Mesenchymal stem cell (in vitro differentiated cells and primary cell): ENCODE measurements at regions not wholly inside any gene's neighbourhood (a gene's known extent, or its start where the extent isn't known, plus 50 kb on each side); places are given as distances from the start of the nearest gene placed in this dataset.

Source experiments
- DNase-seq: peaks from one replicate; pipeline ENCODE4 v3.0.0-alpha.2; 2013
- H2AFZ ChIP-seq: one replicate; pipeline ENCODE4 v1.6.1; 2013; ENCODE audit warnings: low read depth, mild to moderate bottlenecking, control low read depth, inconsistent platforms, low read length, moderate library complexity
- H2AK5ac ChIP-seq: 2 replicates; pipeline ENCODE4 v1.6.1; 2013; ENCODE audit warnings: low read length, moderate library complexity, mild to moderate bottlenecking, inconsistent platforms; ENCODE audit not compliant: severe bottlenecking
- H2BK120ac ChIP-seq: one replicate; pipeline ENCODE4 v1.6.1; 2013; ENCODE audit warnings: low read depth, mild to moderate bottlenecking, inconsistent platforms, low read length, moderate library complexity
- H2BK12ac ChIP-seq, 2 experiments: one replicate each; pipeline ENCODE4 v1.6.1; 2013; ENCODE audit warnings: inconsistent platforms in 2 of 2, low read length in 2 of 2, mild to moderate bottlenecking in 2 of 2, moderate library complexity in 2 of 2, control low read depth in 1 of 2
- H2BK15ac ChIP-seq: one replicate; pipeline ENCODE4 v1.6.1; 2013; ENCODE audit warnings: mild to moderate bottlenecking, low read depth, inconsistent platforms; ENCODE audit not compliant: poor library complexity, severe bottlenecking
- H2BK5ac ChIP-seq: 2 replicates; pipeline ENCODE4 v1.6.1; 2013; ENCODE audit warnings: low read depth, mild to moderate bottlenecking, low read length, control low read depth, inconsistent platforms; ENCODE audit not compliant: poor library complexity, severe bottlenecking
- H3K14ac ChIP-seq, 2 experiments: one replicate each; pipeline ENCODE4 v1.6.1; 2013; ENCODE audit warnings: inconsistent platforms in 2 of 2, low read length in 2 of 2, control low read depth in 1 of 2, mild to moderate bottlenecking in 1 of 2, moderate library complexity in 1 of 2
- H3K18ac ChIP-seq, 2 experiments: one replicate each; pipeline ENCODE4 v1.6.1; 2013; ENCODE audit warnings: inconsistent platforms in 2 of 2, low read length in 2 of 2, control low read depth in 1 of 2, low read depth in 1 of 2, mild to moderate bottlenecking in 1 of 2
- H3K23ac ChIP-seq, 2 experiments: one replicate each; pipeline ENCODE4 v1.6.1; 2013; ENCODE audit warnings: inconsistent platforms in 2 of 2, low read length in 2 of 2, mild to moderate bottlenecking in 2 of 2, moderate library complexity in 2 of 2, control low read depth in 1 of 2
- H3K27ac ChIP-seq: 2 replicates; pipeline ENCODE4 v1.5.1; 2013; ENCODE audit warnings: mild to moderate bottlenecking, moderate library complexity, low read length, control low read depth, inconsistent platforms; ENCODE audit not compliant: poor library complexity, severe bottlenecking
- H3K27me3 ChIP-seq, 2 experiments: 2 replicates each; pipeline versions ENCODE4 v1.6.1 to v1.7.0; 2013; ENCODE audit warnings: low read length in 2 of 2, mild to moderate bottlenecking in 2 of 2, moderate library complexity in 2 of 2, control low read depth in 1 of 2, inconsistent platforms in 1 of 2; ENCODE audit not compliant: control insufficient read depth in 1 of 2, insufficient read depth in 1 of 2
- H3K36me3 ChIP-seq, 2 experiments: 2 replicates each; pipeline versions ENCODE4 v1.6.1 to v1.7.0; 2013; ENCODE audit warnings: low read length in 2 of 2, control low read depth in 1 of 2, inconsistent platforms in 1 of 2, low read depth in 1 of 2, mild to moderate bottlenecking in 1 of 2; ENCODE audit not compliant: insufficient read depth in 2 of 2, control insufficient read depth in 1 of 2
- H3K4ac ChIP-seq, 2 experiments: one replicate each; pipeline ENCODE4 v1.6.1; 2013; ENCODE audit warnings: inconsistent platforms in 2 of 2, low read length in 2 of 2, mild to moderate bottlenecking in 2 of 2, moderate library complexity in 2 of 2, control low read depth in 1 of 2, low read depth in 1 of 2
- H3K4me1 ChIP-seq: 2 replicates; pipeline ENCODE4 v1.6.1; 2013; ENCODE audit warnings: low read depth, low read length, control low read depth; ENCODE audit not compliant: control insufficient read depth, insufficient read depth
- H3K4me2 ChIP-seq: 2 replicates; pipeline ENCODE4 v1.6.1; 2013; ENCODE audit warnings: low read length, mild to moderate bottlenecking, inconsistent platforms; ENCODE audit not compliant: poor library complexity, severe bottlenecking
- H3K4me3 ChIP-seq, 2 experiments: 2 replicates each; pipeline versions ENCODE4 v1.5.1 to v1.7.0; 2013; ENCODE audit warnings: low read length in 2 of 2, mild to moderate bottlenecking in 2 of 2, control low read depth in 1 of 2, low read depth in 1 of 2; ENCODE audit not compliant: insufficient read depth in 1 of 2
- H3K79me1 ChIP-seq: replicated peaks from 2 replicates; pipeline ENCODE4 v1.6.1; 2013; ENCODE audit warnings: mild to moderate bottlenecking, control low read depth, low read length, inconsistent platforms; ENCODE audit not compliant: poor library complexity, severe bottlenecking
- H3K9ac ChIP-seq: 2 replicates; pipeline ENCODE4 v1.7.0; 2013; ENCODE audit warnings: mild to moderate bottlenecking, low read length, moderate library complexity
- H3K9me3 ChIP-seq: 2 replicates; pipeline ENCODE4 v1.7.0; 2013; ENCODE audit warnings: mild to moderate bottlenecking, low read length; ENCODE audit not compliant: control insufficient read depth
- H4K8ac ChIP-seq: one replicate; pipeline ENCODE4 v1.6.1; 2013; ENCODE audit warnings: inconsistent platforms, mild to moderate bottlenecking, low read length, moderate library complexity
- H4K91ac ChIP-seq: one replicate; pipeline ENCODE4 v1.6.1; 2013; ENCODE audit warnings: mild to moderate bottlenecking, low read length, inconsistent platforms
- WGBS: methylation state at CpG from one replicate; pipeline ENCODE4 v1.1.7; 2013; ENCODE audit warnings: mixed read lengths; 5-methylcytosine and 5-hydroxymethylcytosine counted together

DNA sequence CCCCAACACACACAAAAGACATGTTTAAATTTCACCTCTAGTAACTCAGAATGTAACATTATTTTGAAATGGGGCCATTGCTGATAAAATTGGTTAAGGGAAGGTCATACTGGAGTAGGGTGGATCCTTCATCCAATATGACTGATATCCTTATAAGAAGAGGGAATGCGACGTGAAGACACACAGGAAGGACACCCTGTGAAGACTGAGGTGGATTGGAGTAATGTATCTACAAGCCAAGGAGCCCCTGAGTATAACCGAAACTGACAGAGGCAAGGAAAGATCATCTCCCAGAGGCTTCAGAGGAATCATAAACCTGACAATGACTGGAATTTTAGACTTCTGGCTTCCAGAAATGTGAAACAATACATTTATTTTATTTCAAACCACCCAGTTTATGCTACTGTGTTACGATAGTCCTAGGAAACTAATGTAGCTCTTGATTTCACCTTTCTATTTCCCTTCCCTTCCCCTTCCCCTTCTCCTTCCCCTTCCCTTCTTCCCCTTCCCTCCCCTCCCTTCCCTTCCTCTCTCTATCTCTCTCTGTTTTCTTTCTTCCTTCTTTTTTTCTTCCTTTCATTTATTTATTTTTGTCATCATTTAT lies 1775.4 kb downstream of the LRRC4C start:
- Histone ChIP-seq H3K79me1 (no peaks in the 10 kb centered on the region), H3K23ac (no peak overlapping the region), H3K27ac (no peak overlapping the region), H4K91ac (no peak overlapping the region), H3K4me1 (no peaks in the 10 kb centered on the region), H4K8ac (no peak overlapping the region), H2BK120ac (no peak overlapping the region), H3K4me3 (no peak overlapping the region), H2BK15ac (no peak overlapping the region), H3K4me2 (no peak overlapping the region), H3K9me3 (peaks cover 18% of the 10 kb centered on the region), H2AK5ac (no peak overlapping the region), H3K9ac (no peak overlapping the region), H3K36me3 (no peaks in the 10 kb centered on the region), H2AFZ (no peak overlapping the region), H3K18ac (no peak overlapping the region), H3K14ac (no peak overlapping the region), H3K4ac (no peak overlapping the region), H3K27me3 (no peaks in the 10 kb centered on the region), H2BK5ac (no peak overlapping the region), H2BK12ac (no peak overlapping the region)
- no peak for DNase-seq
- 73% methylated on average over 4 of the region's 4 CpGs for WGBS

- Histone ChIP-seq H4K91ac (no peak overlapping the region), H2BK5ac (no peak overlapping the region), H3K9me3 (peaks cover 18% of the 10 kb centered on the region), H2AFZ (no peak overlapping the region), H2BK120ac (no peak overlapping the region), H3K4ac (no peak overlapping the region), H3K4me3 (no peak overlapping the region), H3K4me2 (no peak overlapping the region), H3K18ac (no peak overlapping the region), H2BK15ac (no peak overlapping the region), H3K14ac (no peak overlapping the region), H3K36me3 (no peaks in the 10 kb centered on the region), H3K9ac (no peak overlapping the region), H4K8ac (no peak overlapping the region), H3K23ac (no peak overlapping the region), H3K4me1 (no peaks in the 10 kb centered on the region), H3K27me3 (no peaks in the 10 kb centered on the region), H2AK5ac (no peak overlapping the region), H3K27ac (no peak overlapping the region), H3K79me1 (no peaks in the 10 kb centered on the region), H2BK12ac (no peak overlapping the region)
- WGBS: no CpG with 5 or more reads among the region's 1 CpG
- no peak for DNase-seq
Observed at GRCh38 chr11:39683288-39683950, 1776.0 kb downstream of the LRRC4C start.

- H2BK5ac ChIP-seq: no peak overlapping the region
Observed at GRCh38 chr11:39681428-39681827, 1778.0 kb downstream of the LRRC4C start.

DNA sequence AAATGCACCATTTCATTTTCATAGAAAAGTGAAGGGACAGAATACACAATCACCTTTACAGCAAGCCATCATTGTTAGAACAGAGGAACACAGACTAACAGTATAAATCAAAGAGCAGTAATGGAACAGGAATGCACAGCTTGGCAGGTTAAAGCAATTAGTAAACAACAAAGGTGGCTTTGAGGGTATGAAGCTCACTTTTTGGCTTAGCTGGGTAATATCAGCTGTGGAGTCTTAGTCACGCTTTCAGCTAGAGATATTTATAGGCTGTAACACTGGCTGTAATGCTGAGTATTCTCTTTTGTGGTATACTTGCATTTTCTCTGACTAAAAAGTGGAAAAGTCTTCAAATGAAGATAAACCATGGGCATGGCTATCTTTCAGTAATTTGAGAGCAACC lies 1780.5 kb downstream of the LRRC4C start:
- Histone ChIP-seq H3K14ac (no peak overlapping the region), H3K4ac (no peak overlapping the region), H2BK120ac (no peak overlapping the region), H3K4me1 (no peaks in the 10 kb centered on the region), H4K91ac (no peak overlapping the region), H3K27ac (no peak overlapping the region), H3K9ac (no peak overlapping the region), H3K79me1 (no peaks in the 10 kb centered on the region), H2BK12ac (no peak overlapping the region), H2AFZ (no peak overlapping the region), H3K36me3 (no peaks in the 10 kb centered on the region), H3K4me3 (no peak overlapping the region), H2BK15ac (no peak overlapping the region), H3K18ac (no peak overlapping the region), H2BK5ac (no peak overlapping the region), H4K8ac (no peak overlapping the region), H2AK5ac (no peak overlapping the region), H3K9me3 (peaks cover 18% of the 10 kb centered on the region), H3K23ac (no peak overlapping the region), H3K27me3 (no peaks in the 10 kb centered on the region), H3K4me2 (no peak overlapping the region)
- WGBS: 59% methylated on average over 1 of the region's 1 CpG
- DNase-seq: peak; percentile 17

More at GRCh38 chr11:39681428-39681827, 1778.0 kb downstream of the LRRC4C start:
- no peak overlapping the region for H4K91ac ChIP-seq
- H2BK15ac ChIP-seq: no peak overlapping the region
- H3K4me1 ChIP-seq: no peaks in the 10 kb centered on the region
- no peak overlapping the region for H3K4me3 ChIP-seq
- H3K27ac ChIP-seq: no peak overlapping the region
- no peaks in the 10 kb centered on the region for H3K36me3 ChIP-seq
- H3K23ac ChIP-seq: no peak overlapping the region
- no peak overlapping the region for H3K4me2 ChIP-seq
- no peak overlapping the region for H2BK120ac ChIP-seq
- H4K8ac ChIP-seq: no peak overlapping the region
- no peaks in the 10 kb centered on the region for H3K79me1 ChIP-seq
- no peak overlapping the region for H2AFZ ChIP-seq
- no peak overlapping the region for H3K4ac ChIP-seq
- no peak for DNase-seq
- H3K27me3 ChIP-seq: no peaks in the 10 kb centered on the region
- no peak overlapping the region for H2AK5ac ChIP-seq
- peaks cover 18% of the 10 kb centered on the region for H3K9me3 ChIP-seq
- WGBS: 100% methylated on average over 1 of the region's 2 CpGs
- no peak overlapping the region for H2BK12ac ChIP-seq
- H3K9ac ChIP-seq: no peak overlapping the region
- H3K18ac ChIP-seq: no peak overlapping the region
- no peak overlapping the region for H3K14ac ChIP-seq
